SK-N-SH (cell line): ENCODE measurements at regions not wholly inside any gene's neighbourhood (a gene's known extent, or its start where the extent isn't known, plus 50 kb on each side); places are given as distances from the start of the nearest gene placed in this dataset.

Source experiments
- CTCF ChIA-PET: fragments of 300-600, 350-600 bp; formaldehyde crosslinking; extraction: SDS; loops from one replicate; lab custom pipeline; 2021; lab: Yijun Ruan, JAX
- POLR2A ChIA-PET: fragments of 350-600 bp; sonication (Branson Sonifier 250); formaldehyde crosslinking; extraction: SDS; loops from one replicate; lab custom pipeline; 2020; ENCODE audit warnings: antibody characterized with exemption, inconsistent platforms; lab: Yijun Ruan, JAX
- DNase-seq: peaks from one replicate; pipeline ENCODE4 v3.0.0; 2012
- H2AFZ ChIP-seq: fragments of 200-600 bp; sonication (generic); 2 replicates; pipeline ENCODE4 v1.8.1; 2016; ENCODE audit warnings: antibody characterized with exemption, mild to moderate bottlenecking, low read depth
- H3F3A ChIP-seq: fragments of 200-600 bp; sonication (generic); replicated peaks from 2 replicates; pipeline ENCODE3; 2016; ENCODE audit warnings: antibody characterized with exemption, mild to moderate bottlenecking; ENCODE audit not compliant: insufficient read depth
- H3K27ac ChIP-seq, 2 experiments: fragments of 200-500 bp in 1 of 2; fragments of 200-600 bp in 1 of 2; sonication (Bioruptor generic) in 1 of 2; sonication (generic), shearing (Covaris generic) in 1 of 2; 2 replicates each; pipeline versions ENCODE4 v1.5.1 to v1.6.1; 2014 to 2016; ENCODE audit warnings: low read depth in 2 of 2, inconsistent platforms in 1 of 2, low read length in 1 of 2, mild to moderate bottlenecking in 1 of 2, mixed read lengths in 1 of 2
- H3K27me3 ChIP-seq: fragments of 200-600 bp; sonication (generic), shearing (Covaris generic); 2 replicates; pipeline ENCODE4 v1.6.1; 2016; ENCODE audit warnings: mixed run types; ENCODE audit not compliant: insufficient read depth
- H3K36me3 ChIP-seq, 2 experiments: fragments of 200-500 bp in 1 of 2; fragments of 200-600 bp in 1 of 2; sonication (Bioruptor generic) in 1 of 2; sonication (generic) in 1 of 2; replicated peaks in 1 of 2; 2 replicates each; pipeline versions ENCODE3 to v1.5.1; 2014 to 2016; ENCODE audit warnings: low read length in 1 of 2, mild to moderate bottlenecking in 1 of 2; ENCODE audit not compliant: insufficient read depth in 2 of 2, control insufficient read depth in 1 of 2
- H3K4me1 ChIP-seq, 2 experiments: fragments of 200-500 bp in 1 of 2; fragments of 200-600 bp in 1 of 2; sonication (Bioruptor generic) in 1 of 2; sonication (generic), shearing (Covaris generic) in 1 of 2; 2 replicates each; pipeline versions ENCODE4 v1.5.1 to v1.6.1; 2014 to 2016; ENCODE audit warnings: low read depth in 1 of 2, low read length in 1 of 2, mixed run types in 1 of 2; ENCODE audit not compliant: insufficient read depth in 2 of 2, control insufficient read depth in 1 of 2
- H3K4me2 ChIP-seq: fragments of 200-600 bp; sonication (generic), shearing (Covaris generic); 2 replicates; pipeline ENCODE4 v1.6.1; 2017; ENCODE audit warnings: mixed run types
- H3K4me3 ChIP-seq, 2 experiments: fragments of 200-500 bp in 1 of 2; fragments of 200-600 bp in 1 of 2; sonication (Bioruptor generic) in 1 of 2; sonication (generic), shearing (Covaris generic) in 1 of 2; 2 replicates each; pipeline versions ENCODE4 v1.5.1 to v1.8.1; 2014 to 2016; ENCODE audit warnings: low read depth in 2 of 2, inconsistent platforms in 1 of 2, low read length in 1 of 2, mild to moderate bottlenecking in 1 of 2, mixed read lengths in 1 of 2, moderate library complexity in 1 of 2
- H3K79me2 ChIP-seq: fragments of 200-600 bp; sonication (generic); 2 replicates; pipeline ENCODE4 v1.8.1; 2017; ENCODE audit warnings: mild to moderate bottlenecking; ENCODE audit not compliant: insufficient read depth
- H3K9ac ChIP-seq: fragments of 200-600 bp; sonication (generic); 2 replicates; pipeline ENCODE4 v1.6.1; 2017; ENCODE audit warnings: mixed run types
- H3K9me2 ChIP-seq: fragments of 200-600 bp; sonication (generic); 2 replicates; pipeline ENCODE4 v1.6.1; 2017; ENCODE audit warnings: mixed run types
- H3K9me3 ChIP-seq: fragments of 200-600 bp; sonication (generic); 2 replicates; pipeline ENCODE4 v1.6.1; 2017; ENCODE audit warnings: mixed run types, mild to moderate bottlenecking, moderate library complexity
- H4K20me1 ChIP-seq: fragments of 200-600 bp; sonication (generic); 2 replicates; pipeline ENCODE4 v1.6.1; 2017; ENCODE audit warnings: mild to moderate bottlenecking, mixed run types; ENCODE audit not compliant: insufficient read depth
- EP300 ChIP-seq, 2 experiments: IDR thresholded peaks; 2 replicates each; pipeline versions ENCODE4 v1.4.0 to v1.6.1; 2012; ENCODE audit warnings: borderline replicate concordance in 1 of 2, low read depth in 1 of 2, low read length in 1 of 2
- FOXJ3 ChIP-seq: sonication (generic); formaldehyde crosslinking; IDR thresholded peaks from 2 replicates; pipeline ENCODE4 v1.5.1; 2020; ENCODE audit warnings: mild to moderate bottlenecking, missing genetic modification reagents
- FOXM1 ChIP-seq: IDR thresholded peaks from 2 replicates; pipeline ENCODE4 v1.4.0; 2012; ENCODE audit warnings: low read depth, mild to moderate bottlenecking
- GABPA ChIP-seq: IDR thresholded peaks from 2 replicates; pipeline ENCODE4 v1.4.0; 2012; ENCODE audit warnings: low read depth, mild to moderate bottlenecking
- GATA2 ChIP-seq: sonication (generic); formaldehyde crosslinking; IDR thresholded peaks from 2 replicates; pipeline ENCODE4 v1.5.0; 2020; ENCODE audit warnings: mild to moderate bottlenecking, missing genetic modification reagents
- NFIC ChIP-seq: IDR thresholded peaks from 2 replicates; pipeline ENCODE4 v1.4.0; 2012; ENCODE audit warnings: borderline replicate concordance
- RAD21 ChIP-seq: IDR thresholded peaks from 2 replicates; pipeline ENCODE4 v1.6.1; 2012; ENCODE audit warnings: mild to moderate bottlenecking, low read length
- REST ChIP-seq: IDR thresholded peaks from 2 replicates; pipeline ENCODE4 v1.6.1; 2012; ENCODE audit warnings: mild to moderate bottlenecking, low read depth, low read length, moderate library complexity
- RFX5 ChIP-seq: IDR thresholded peaks from 2 replicates; pipeline ENCODE4 v1.6.1; 2012; ENCODE audit warnings: mild to moderate bottlenecking, improper control_type of control experiment, low read length
- SIN3A ChIP-seq: IDR thresholded peaks from 2 replicates; pipeline ENCODE4 v1.6.1; 2012; ENCODE audit warnings: low read depth, mild to moderate bottlenecking, low read length, moderate library complexity, borderline replicate concordance
- SMC3 ChIP-seq: IDR thresholded peaks from 2 replicates; pipeline ENCODE4 v1.6.1; 2012; ENCODE audit warnings: low read depth, low read length, improper control_type of control experiment
- YY1 ChIP-seq: IDR thresholded peaks from 2 replicates; pipeline ENCODE4 v1.4.0; 2012; ENCODE audit warnings: low read depth, mild to moderate bottlenecking
- WGBS: methylation state at CpG from one replicate; pipeline ENCODE4 v1.1.6; 2017; ENCODE audit warnings: low lambda C conversion rate; 5-methylcytosine and 5-hydroxymethylcytosine counted together
- TF ChIP-seq, protein P1 (sequence below): IDR thresholded peaks from 2 replicates; pipeline ENCODE4 v1.4.0; 2012; ENCODE audit warnings: low read depth
- TF ChIP-seq, protein P2 (sequence below): fragments of 200-600 bp; sonication (generic); IDR thresholded peaks from 2 replicates; pipeline ENCODE4 v1.6.1; 2017; ENCODE audit warnings: antibody characterized with exemption, mild to moderate bottlenecking, moderate library complexity

DNA sequence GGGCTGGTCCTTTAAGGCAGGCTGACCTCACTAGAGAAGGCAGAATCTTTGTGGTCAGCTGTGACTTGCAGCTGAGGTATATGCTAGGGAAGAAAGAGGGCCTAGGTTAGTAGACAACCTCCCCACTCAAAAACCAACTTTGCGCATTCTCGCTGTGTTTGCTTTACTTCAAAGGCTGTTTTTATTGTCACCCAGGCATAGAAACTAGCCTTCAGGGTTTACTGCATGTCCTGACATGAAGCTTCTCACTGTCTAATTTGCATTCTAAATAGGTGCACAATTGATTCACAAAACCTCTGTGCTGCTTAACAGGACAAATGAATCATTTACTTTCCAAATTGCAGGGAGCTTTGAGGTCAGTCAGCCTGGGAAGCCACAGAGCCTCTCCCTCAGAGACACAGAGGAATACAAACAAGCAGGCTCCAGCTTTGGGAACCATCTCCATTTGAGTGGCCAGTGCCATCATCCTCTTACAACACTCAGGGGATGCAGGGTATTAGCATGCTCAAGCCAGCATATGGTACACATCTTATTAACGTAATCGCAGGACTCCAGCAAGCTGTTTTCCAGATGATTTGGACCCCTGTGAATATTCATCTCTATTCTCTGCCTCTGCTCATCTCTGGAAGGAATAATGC, 596.4 kb upstream of the GHITM start:
- H3K4me2 ChIP-seq = no peak overlapping the region
- H3K4me3 ChIP-seq = no peak overlapping the region
- no peak for TF ChIP-seq GABPA
- no peak for TF ChIP-seq GATA2 (CRISPR knock-in tag)
- TF ChIP-seq, protein P1, sequence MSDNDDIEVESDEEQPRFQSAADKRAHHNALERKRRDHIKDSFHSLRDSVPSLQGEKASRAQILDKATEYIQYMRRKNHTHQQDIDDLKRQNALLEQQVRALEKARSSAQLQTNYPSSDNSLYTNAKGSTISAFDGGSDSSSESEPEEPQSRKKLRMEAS = no peak
- TF ChIP-seq, protein P2, sequence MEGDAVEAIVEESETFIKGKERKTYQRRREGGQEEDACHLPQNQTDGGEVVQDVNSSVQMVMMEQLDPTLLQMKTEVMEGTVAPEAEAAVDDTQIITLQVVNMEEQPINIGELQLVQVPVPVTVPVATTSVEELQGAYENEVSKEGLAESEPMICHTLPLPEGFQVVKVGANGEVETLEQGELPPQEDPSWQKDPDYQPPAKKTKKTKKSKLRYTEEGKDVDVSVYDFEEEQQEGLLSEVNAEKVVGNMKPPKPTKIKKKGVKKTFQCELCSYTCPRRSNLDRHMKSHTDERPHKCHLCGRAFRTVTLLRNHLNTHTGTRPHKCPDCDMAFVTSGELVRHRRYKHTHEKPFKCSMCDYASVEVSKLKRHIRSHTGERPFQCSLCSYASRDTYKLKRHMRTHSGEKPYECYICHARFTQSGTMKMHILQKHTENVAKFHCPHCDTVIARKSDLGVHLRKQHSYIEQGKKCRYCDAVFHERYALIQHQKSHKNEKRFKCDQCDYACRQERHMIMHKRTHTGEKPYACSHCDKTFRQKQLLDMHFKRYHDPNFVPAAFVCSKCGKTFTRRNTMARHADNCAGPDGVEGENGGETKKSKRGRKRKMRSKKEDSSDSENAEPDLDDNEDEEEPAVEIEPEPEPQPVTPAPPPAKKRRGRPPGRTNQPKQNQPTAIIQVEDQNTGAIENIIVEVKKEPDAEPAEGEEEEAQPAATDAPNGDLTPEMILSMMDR = no peak
- no peak for TF ChIP-seq NFIC
- TF ChIP-seq EP300 (IDR thresholded peaks at IDR 0.05; ENCODE audit: borderline replicate concordance in 1 of 2, low read depth in 1 of 2, low read length in 1 of 2) = no peak
- TF ChIP-seq SIN3A = no peak
- no peak for TF ChIP-seq SMC3
- no peak for TF ChIP-seq REST
- no peak for TF ChIP-seq YY1
- TF ChIP-seq FOXM1 = no peak
- TF ChIP-seq RFX5 = no peak
- no peak for TF ChIP-seq RAD21
- TF ChIP-seq FOXJ3 (CRISPR knock-in tag) = no peak
- H3K4me1 ChIP-seq = peaks cover 0 to 14% of the 10 kb centered on the region in 2 experiments; a peak in 2 of 4 replicates
- H2AFZ ChIP-seq = no peak overlapping the region
- no peaks in the 10 kb centered on the region for H3K79me2 ChIP-seq
- no peak for DNase-seq
- H4K20me1 ChIP-seq = no peaks in the 10 kb centered on the region
- no peak overlapping the region for H3K27ac ChIP-seq
- no peaks in the 10 kb centered on the region for H3F3A ChIP-seq
- H3K9me2 ChIP-seq = no peaks in the 10 kb centered on the region
- no peaks in the 10 kb centered on the region for H3K36me3 ChIP-seq
- no peak overlapping the region for H3K9ac ChIP-seq
- ChIA-PET CTCF (interaction anchor here (1.1 to 3.2 kb wide), 3 partner anchors 9 to 328 kb away, joined by 3 to 12 read pairs (median 4); no protein-coding TSS in a partner anchor), POLR2A (no interaction called here)
- H3K27me3 ChIP-seq = no peaks in the 10 kb centered on the region
- WGBS = 75% methylated on average over 4 of the region's 4 CpGs
- no peaks in the 10 kb centered on the region for H3K9me3 ChIP-seq
